Calu3 (cell line): ENCODE measurements at regions not wholly inside any gene's neighbourhood (a gene's known extent, or its start where the extent isn't known, plus 50 kb on each side); places are given as distances from the start of the nearest gene placed in this dataset.
A peak's percentile ranks its signal among the peaks of the same experiment; 100 is the strongest.

Experiments
- BruUV-seq: library from RNA; stranded (reverse); fragments of 400-500 nt; replicated peaks from 2 replicates; lab custom pipeline; 2021; lab: Mats Ljungman, UMichigan
- CTCF ChIA-PET: fragments of 300-600 bp; sonication (Branson Sonifier 250); formaldehyde crosslinking; loops from one replicate; lab custom pipeline; 2022; ENCODE audit warnings: antibody characterized with exemption; lab: Charles Lee
- DNase-seq: peaks from one replicate; pipeline ENCODE4 v3.0.0; 2022
- H3K27ac Mint-ChIP-seq: one replicate; pipeline ENCODE4 v1.8.0; 2022; ENCODE audit warnings: mixed read lengths; ENCODE audit not compliant: unreplicated experiment
- H3K27me3 Mint-ChIP-seq: one replicate; pipeline ENCODE4 v1.8.0; 2022; ENCODE audit warnings: mixed read lengths; ENCODE audit not compliant: unreplicated experiment
- H3K36me3 Mint-ChIP-seq: one replicate; pipeline ENCODE4 v1.8.0; 2022; ENCODE audit warnings: mild to moderate bottlenecking, moderate library complexity, mixed read lengths; ENCODE audit not compliant: insufficient read depth, unreplicated experiment
- H3K4me1 Mint-ChIP-seq: one replicate; pipeline ENCODE4 v1.8.0; 2022; ENCODE audit warnings: mild to moderate bottlenecking, low read depth, mixed read lengths; ENCODE audit not compliant: unreplicated experiment
- H3K4me3 Mint-ChIP-seq: one replicate; pipeline ENCODE4 v1.8.0; 2022; ENCODE audit warnings: mild to moderate bottlenecking, low read depth, moderate library complexity, mixed read lengths; ENCODE audit not compliant: unreplicated experiment
- H3K9me3 Mint-ChIP-seq: one replicate; pipeline ENCODE4 v1.8.0; 2022; ENCODE audit warnings: low read depth, mixed read lengths; ENCODE audit not compliant: unreplicated experiment
- intact Hi-C: fragments of 100-400 bp; cut with micrococcal nuclease; formaldehyde crosslinking; loops from one replicate; pipeline ENCODE4 v1.10.0; 2022; ENCODE audit not compliant: unreplicated experiment
- TF ChIP-seq, protein P1 (sequence below): fragments of 200-600 bp; IDR thresholded peaks from one replicate; pipeline ENCODE4 v1.8.0; 2022; ENCODE audit warnings: antibody characterized with exemption; ENCODE audit not compliant: unreplicated experiment

DNA sequence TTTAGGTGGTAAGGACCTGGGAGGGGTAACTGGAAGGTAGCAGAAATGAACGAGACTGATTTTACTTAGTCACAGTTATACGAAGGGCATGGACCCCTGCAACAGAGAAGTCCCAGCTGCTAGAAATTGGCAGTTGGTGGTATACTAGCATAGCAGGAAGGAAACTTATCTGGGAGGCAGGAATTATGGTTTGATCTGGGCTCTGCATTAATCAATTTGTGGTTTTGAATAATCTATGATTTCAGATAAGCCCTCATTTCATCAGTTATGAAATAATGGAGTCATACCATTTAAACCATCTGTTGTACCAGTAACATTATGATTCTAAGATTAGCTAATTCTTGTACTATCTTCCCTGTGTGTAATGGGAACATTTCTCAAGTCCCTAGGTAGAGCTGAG lies 54.0 kb upstream of the TMEM229A start:
- CTCF ChIA-PET, result interaction anchor here (0.7 to 1.0 kb wide), 3 partner anchors 13 to 289 kb away, joined by 3 to 4 read pairs (median 3); no protein-coding TSS in a partner anchor
- BruUV-seq, result no TSS peak
- TF ChIP-seq, protein P1, sequence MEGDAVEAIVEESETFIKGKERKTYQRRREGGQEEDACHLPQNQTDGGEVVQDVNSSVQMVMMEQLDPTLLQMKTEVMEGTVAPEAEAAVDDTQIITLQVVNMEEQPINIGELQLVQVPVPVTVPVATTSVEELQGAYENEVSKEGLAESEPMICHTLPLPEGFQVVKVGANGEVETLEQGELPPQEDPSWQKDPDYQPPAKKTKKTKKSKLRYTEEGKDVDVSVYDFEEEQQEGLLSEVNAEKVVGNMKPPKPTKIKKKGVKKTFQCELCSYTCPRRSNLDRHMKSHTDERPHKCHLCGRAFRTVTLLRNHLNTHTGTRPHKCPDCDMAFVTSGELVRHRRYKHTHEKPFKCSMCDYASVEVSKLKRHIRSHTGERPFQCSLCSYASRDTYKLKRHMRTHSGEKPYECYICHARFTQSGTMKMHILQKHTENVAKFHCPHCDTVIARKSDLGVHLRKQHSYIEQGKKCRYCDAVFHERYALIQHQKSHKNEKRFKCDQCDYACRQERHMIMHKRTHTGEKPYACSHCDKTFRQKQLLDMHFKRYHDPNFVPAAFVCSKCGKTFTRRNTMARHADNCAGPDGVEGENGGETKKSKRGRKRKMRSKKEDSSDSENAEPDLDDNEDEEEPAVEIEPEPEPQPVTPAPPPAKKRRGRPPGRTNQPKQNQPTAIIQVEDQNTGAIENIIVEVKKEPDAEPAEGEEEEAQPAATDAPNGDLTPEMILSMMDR, result no peak
- no peak for DNase-seq
- no peak overlapping the region for H3K4me3 Mint-ChIP-seq
- intact Hi-C loops, result loop anchor here (5.0 to 10.0 kb wide), 2 partner anchors 50 to 292 kb away; no protein-coding TSS in a partner anchor
- H3K4me1 Mint-ChIP-seq, result peaks cover 40% of the 10 kb centered on the region
- peaks cover 58% of the 10 kb centered on the region for H3K27me3 Mint-ChIP-seq
- peaks cover 8% of the 10 kb centered on the region for H3K36me3 Mint-ChIP-seq
- peak overlapping the region; percentile 79 for H3K27ac Mint-ChIP-seq
- no peaks in the 10 kb centered on the region for H3K9me3 Mint-ChIP-seq

DNA sequence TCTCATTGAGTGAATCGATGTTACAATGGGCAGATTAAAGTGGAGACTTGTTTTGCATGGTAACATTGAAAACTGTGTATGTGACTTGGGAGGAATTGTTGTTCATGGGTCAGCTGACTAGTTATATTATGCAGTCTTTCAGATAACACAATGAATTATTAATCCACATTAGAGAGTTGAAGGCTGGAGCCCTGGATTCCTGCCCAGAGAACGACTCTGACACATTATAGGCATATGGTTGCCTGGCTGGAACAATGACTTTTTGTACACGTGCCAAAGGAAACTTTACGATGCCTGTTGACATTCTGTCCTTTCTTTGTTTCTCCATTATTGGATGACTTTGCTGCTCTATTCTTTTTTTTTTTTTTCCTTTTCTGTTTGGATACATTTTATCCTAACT lies 52.3 kb upstream of the TMEM229A start:
- Mint-ChIP-seq H3K27me3 (peaks cover 41% of the 10 kb centered on the region), H3K4me3 (no peak overlapping the region), H3K36me3 (peaks cover 8% of the 10 kb centered on the region), H3K9me3 (no peaks in the 10 kb centered on the region), H3K4me1 (peaks cover 40% of the 10 kb centered on the region), H3K27ac (peak overlapping the region; percentile 16)
- intact Hi-C loops, result loop anchor here (5.0 to 10.0 kb wide), 2 partner anchors 48 to 290 kb away; no protein-coding TSS in a partner anchor
- peak; percentile 76 for DNase-seq
- TF ChIP-seq, protein P1, result no peak
- no TSS peak for BruUV-seq
- CTCF ChIA-PET, result interaction anchor here (0.6 to 0.7 kb wide), 4 partner anchors 55 to 713 kb away, joined by 3 to 4 read pairs (median 4); no protein-coding TSS in a partner anchor

DNA sequence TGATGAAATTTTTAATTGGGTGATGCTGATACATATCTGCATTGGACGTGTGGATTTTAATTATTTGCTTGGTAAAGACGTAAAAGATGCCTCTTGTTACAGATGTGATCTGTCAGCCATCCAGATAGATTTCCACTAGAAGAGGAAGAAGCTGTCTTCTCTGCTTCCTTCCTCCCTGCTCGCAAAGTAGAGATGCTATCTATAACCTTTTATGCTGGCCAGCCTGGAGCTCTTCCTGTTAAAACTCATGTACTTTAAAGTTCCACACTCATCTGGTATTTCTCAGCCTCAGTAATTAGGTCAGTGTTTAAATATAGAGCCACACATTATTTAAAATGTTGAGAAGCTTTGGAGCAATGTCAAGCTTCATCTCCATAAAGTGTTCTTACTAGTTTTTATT lies 51.2 kb upstream of the TMEM229A start:
- H3K27ac Mint-ChIP-seq, result no peak overlapping the region
- no peak overlapping the region for H3K4me3 Mint-ChIP-seq
- no TSS peak for BruUV-seq
- peaks cover 30% of the 10 kb centered on the region for H3K27me3 Mint-ChIP-seq
- H3K4me1 Mint-ChIP-seq, result peaks cover 40% of the 10 kb centered on the region
- CTCF ChIA-PET, result interaction anchor here (0.7 kb wide), 1 partner anchor 239 kb away, joined by 3 read pairs; the partner anchor contains the start of gene HYAL4
- no peaks in the 10 kb centered on the region for H3K9me3 Mint-ChIP-seq
- intact Hi-C loops, result loop anchor here (10.0 kb wide), 1 partner anchor 289 kb away; no protein-coding TSS in a partner anchor
- DNase-seq, result no peak
- peaks cover 8% of the 10 kb centered on the region for H3K36me3 Mint-ChIP-seq
- TF ChIP-seq, protein P1, result no peak
